ENCODE measurements at regions not wholly inside any gene's neighbourhood (a gene's known extent, or its start where the extent isn't known, plus 50 kb on each side); places are given as distances from the start of the nearest gene placed in this dataset.
"Not testable (repeated sequence)": the region's sequence is repeated elsewhere in the genome, so short reads cannot be mapped to it uniquely, and the experiment has no call there.

DNA sequence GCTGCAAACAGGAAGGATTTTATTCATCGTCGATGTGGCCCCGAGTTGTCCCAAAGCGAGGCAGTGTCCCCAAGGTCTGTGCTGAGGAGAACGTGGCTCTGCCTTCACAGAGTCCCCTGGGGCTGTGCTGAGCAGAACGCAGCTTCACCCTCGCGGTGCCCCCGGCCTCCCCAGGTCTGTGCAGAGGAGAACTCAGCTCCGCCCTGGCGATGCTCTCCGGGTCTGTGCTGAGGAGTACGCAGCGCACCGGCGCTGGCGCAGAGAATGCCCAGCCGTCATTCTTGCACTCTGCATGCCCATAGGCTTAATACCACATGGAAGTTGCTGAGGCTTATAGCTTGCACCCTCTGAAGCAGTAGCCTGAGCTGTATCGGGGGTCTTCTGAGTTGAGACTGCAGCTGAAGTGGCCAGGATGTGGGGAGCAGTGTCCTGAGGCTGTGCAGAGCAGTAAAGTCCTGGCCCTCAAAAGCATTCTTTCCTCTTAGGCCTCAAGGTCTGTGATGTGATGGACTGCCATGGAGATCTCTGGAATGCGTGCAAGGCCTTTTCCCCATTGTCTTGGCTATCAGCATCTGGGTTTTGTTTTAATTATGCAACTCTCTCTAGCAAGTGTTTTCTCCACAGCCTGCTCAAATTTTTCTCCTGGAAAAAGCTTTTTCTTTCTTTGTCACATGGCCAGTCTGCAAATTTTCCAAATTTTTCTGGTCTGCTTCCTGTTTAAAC is 237.5 kb downstream of the ANKRD30B start:
- H3K9ac ChIP-seq (ENCODE audit: insufficient read depth, low read depth, low read length); H3K4me3 ChIP-seq (replicated peaks in 1 of 3; ENCODE audit: insufficient read depth in 1 of 3, low read depth in 2 of 3, low read length in 3 of 3); H3K4me2 ChIP-seq (ENCODE audit: low read depth, low read length); POLR2A ChIA-PET; H3K4me1 ChIP-seq (ENCODE audit: insufficient read depth, low read length); DNase-seq (ENCODE audit: low spot score); H2AFZ ChIP-seq (ENCODE audit: low read length); intact Hi-C loops (cut with micrococcal nuclease; ENCODE audit: unreplicated experiment); H3K36me3 ChIP-seq (replicated peaks in 1 of 2; ENCODE audit: control insufficient read depth in 1 of 2, insufficient read depth in 2 of 2, low read length in 2 of 2); H4K20me1 ChIP-seq (ENCODE audit: insufficient read depth, low read length); H3K27ac ChIP-seq (ENCODE audit: extremely low read length, insufficient read depth, low read length); BruUV-seq (replicated peaks); H3K9me3 ChIP-seq (ENCODE audit: low read length); H3K79me2 ChIP-seq (ENCODE audit: insufficient read depth, low read length); FAIRE-seq; H3K27me3 ChIP-seq (ENCODE audit: control insufficient read depth in 1 of 2, insufficient read depth in 2 of 2, low read length in 2 of 2); ATAC-seq; CTCF ChIA-PET (ENCODE audit: low intra/inter-chr PET ratio, low total read pairs); in situ Hi-C loops (cut with HindIII; ENCODE audit: extremely low pct_ligation_motif_present, low pct_unique_long_range_greater_than_20kb): not testable (repeated sequence)
- 58% methylated on average over 7 of the region's 20 CpGs for WGBS (ENCODE audit: low lambda C conversion rate)

- H2AFZ ChIP-seq (ENCODE audit: low read length); CTCF ChIA-PET (ENCODE audit: low intra/inter-chr PET ratio, low total read pairs); intact Hi-C loops (cut with micrococcal nuclease; ENCODE audit: unreplicated experiment); H3K27ac ChIP-seq (ENCODE audit: extremely low read length, insufficient read depth, low read length); H3K4me1 ChIP-seq (ENCODE audit: insufficient read depth, low read length); ATAC-seq; H4K20me1 ChIP-seq (ENCODE audit: insufficient read depth, low read length); H3K79me2 ChIP-seq (ENCODE audit: insufficient read depth, low read length); H3K36me3 ChIP-seq (replicated peaks in 1 of 2; ENCODE audit: control insufficient read depth in 1 of 2, insufficient read depth in 2 of 2, low read length in 2 of 2); BruUV-seq (replicated peaks); FAIRE-seq; H3K4me3 ChIP-seq (replicated peaks in 1 of 3; ENCODE audit: insufficient read depth in 1 of 3, low read depth in 2 of 3, low read length in 3 of 3); H3K27me3 ChIP-seq (ENCODE audit: control insufficient read depth in 1 of 2, insufficient read depth in 2 of 2, low read length in 2 of 2); POLR2A ChIA-PET; DNase-seq (ENCODE audit: low spot score); H3K4me2 ChIP-seq (ENCODE audit: low read depth, low read length); in situ Hi-C loops (cut with HindIII; ENCODE audit: extremely low pct_ligation_motif_present, low pct_unique_long_range_greater_than_20kb); H3K9ac ChIP-seq (ENCODE audit: insufficient read depth, low read depth, low read length): not testable (repeated sequence)
- peaks cover 19% of the 10 kb centered on the region; the same call in 1 of the 2 replicates for H3K9me3 ChIP-seq (ENCODE audit: low read length)
- 7% methylated on average over 3 of the region's 3 CpGs for WGBS (ENCODE audit: low lambda C conversion rate)
Observed at GRCh38 chr18:14987377-14987776, 239.4 kb downstream of the ANKRD30B start.

DNA sequence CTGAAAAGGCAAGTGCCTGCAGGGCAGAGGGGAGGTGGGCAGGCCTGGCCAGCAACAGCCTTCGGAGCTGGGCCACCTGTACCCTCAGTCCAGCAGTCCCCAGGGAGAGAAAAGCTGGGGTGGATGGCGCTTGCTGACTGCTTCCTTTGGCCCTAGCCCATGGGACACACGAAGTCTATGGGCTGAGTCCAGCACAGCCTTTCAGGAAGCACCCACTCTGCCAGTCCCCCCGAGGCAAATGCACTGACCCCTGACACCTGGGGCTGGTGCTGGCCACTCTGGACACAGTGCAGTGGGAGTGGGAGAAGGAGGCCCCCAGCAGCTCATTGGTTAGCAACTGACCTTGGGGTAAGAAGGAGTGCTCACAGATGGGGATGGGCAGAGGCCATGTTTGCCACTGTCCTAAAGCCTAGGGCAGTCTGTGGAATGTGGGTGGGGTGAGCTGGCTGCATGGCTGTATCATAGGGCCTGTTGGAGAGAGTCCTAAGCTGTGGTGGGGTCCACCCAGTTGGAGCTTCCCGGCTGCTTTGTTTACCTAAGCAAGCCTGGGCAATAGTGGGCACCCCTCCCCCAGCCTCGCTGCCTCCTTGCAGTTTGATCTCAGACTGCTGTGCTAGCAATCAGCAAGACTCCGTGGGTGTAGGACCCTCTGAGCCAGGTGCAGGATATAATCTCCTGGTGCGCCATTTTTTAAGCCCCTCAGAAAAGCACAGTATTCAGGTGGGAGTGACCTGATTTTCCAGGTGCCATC is 240.2 kb downstream of the ANKRD30B start:
- H3K27ac ChIP-seq (ENCODE audit: extremely low read length, insufficient read depth, low read length); H3K4me2 ChIP-seq (ENCODE audit: low read depth, low read length); in situ Hi-C loops (cut with HindIII; ENCODE audit: extremely low pct_ligation_motif_present, low pct_unique_long_range_greater_than_20kb); CTCF ChIA-PET (ENCODE audit: low intra/inter-chr PET ratio, low total read pairs); H3K4me3 ChIP-seq (replicated peaks in 1 of 3; ENCODE audit: insufficient read depth in 1 of 3, low read depth in 2 of 3, low read length in 3 of 3); ATAC-seq; POLR2A ChIA-PET; H3K79me2 ChIP-seq (ENCODE audit: insufficient read depth, low read length); H3K27me3 ChIP-seq (ENCODE audit: control insufficient read depth in 1 of 2, insufficient read depth in 2 of 2, low read length in 2 of 2); H2AFZ ChIP-seq (ENCODE audit: low read length); DNase-seq (ENCODE audit: low spot score); H3K9ac ChIP-seq (ENCODE audit: insufficient read depth, low read depth, low read length); H3K36me3 ChIP-seq (replicated peaks in 1 of 2; ENCODE audit: control insufficient read depth in 1 of 2, insufficient read depth in 2 of 2, low read length in 2 of 2); intact Hi-C loops (cut with micrococcal nuclease; ENCODE audit: unreplicated experiment); BruUV-seq (replicated peaks); H4K20me1 ChIP-seq (ENCODE audit: insufficient read depth, low read length); H3K4me1 ChIP-seq (ENCODE audit: insufficient read depth, low read length); FAIRE-seq: not testable (repeated sequence)
- H3K9me3 ChIP-seq (ENCODE audit: low read length), result peaks cover 19% of the 10 kb centered on the region; the same call in 1 of the 2 replicates
- WGBS (ENCODE audit: low lambda C conversion rate), result 33% methylated on average over 1 of the region's 8 CpGs

GRCh38 chr18:14989569-14989968 is 241.6 kb downstream of the ANKRD30B start:
- H3K4me1 ChIP-seq (ENCODE audit: insufficient read depth, low read length); POLR2A ChIA-PET; H3K4me2 ChIP-seq (ENCODE audit: low read depth, low read length); H3K36me3 ChIP-seq (replicated peaks in 1 of 2; ENCODE audit: control insufficient read depth in 1 of 2, insufficient read depth in 2 of 2, low read length in 2 of 2); H3K27ac ChIP-seq (ENCODE audit: extremely low read length, insufficient read depth, low read length); CTCF ChIA-PET (ENCODE audit: low intra/inter-chr PET ratio, low total read pairs); H3K27me3 ChIP-seq (ENCODE audit: control insufficient read depth in 1 of 2, insufficient read depth in 2 of 2, low read length in 2 of 2); intact Hi-C loops (cut with micrococcal nuclease; ENCODE audit: unreplicated experiment); BruUV-seq (replicated peaks); ATAC-seq; H2AFZ ChIP-seq (ENCODE audit: low read length); FAIRE-seq; H3K4me3 ChIP-seq (replicated peaks in 1 of 3; ENCODE audit: insufficient read depth in 1 of 3, low read depth in 2 of 3, low read length in 3 of 3); H4K20me1 ChIP-seq (ENCODE audit: insufficient read depth, low read length); DNase-seq (ENCODE audit: low spot score); H3K9ac ChIP-seq (ENCODE audit: insufficient read depth, low read depth, low read length); H3K79me2 ChIP-seq (ENCODE audit: insufficient read depth, low read length); in situ Hi-C loops (cut with HindIII; ENCODE audit: extremely low pct_ligation_motif_present, low pct_unique_long_range_greater_than_20kb): not testable (repeated sequence)
- peaks cover 19% of the 10 kb centered on the region; the same call in 1 of the 2 replicates for H3K9me3 ChIP-seq (ENCODE audit: low read length)
- whole genome bisulfite sequencing (ENCODE audit: low lambda C conversion rate), result 22% methylated on average over 2 of the region's 3 CpGs
